Hepatic stellate cell (primary cell): ENCODE measurements at regions not wholly inside any gene's neighbourhood (a gene's known extent, or its start where the extent isn't known, plus 50 kb on each side); places are given as distances from the start of the nearest gene placed in this dataset.
"Not testable (repeated sequence)": the region's sequence is repeated elsewhere in the genome, so short reads cannot be mapped to it uniquely, and the experiment has no call there.

Source experiments
- DNase-seq: peaks from one replicate; pipeline ENCODE4 v3.0.0; 2011; ENCODE audit warnings: low spot score

- no peak for DNase-seq
Observed at GRCh38 chr18:40258311-40258710, 1696.7 kb upstream of the PIK3C3 start.

DNA sequence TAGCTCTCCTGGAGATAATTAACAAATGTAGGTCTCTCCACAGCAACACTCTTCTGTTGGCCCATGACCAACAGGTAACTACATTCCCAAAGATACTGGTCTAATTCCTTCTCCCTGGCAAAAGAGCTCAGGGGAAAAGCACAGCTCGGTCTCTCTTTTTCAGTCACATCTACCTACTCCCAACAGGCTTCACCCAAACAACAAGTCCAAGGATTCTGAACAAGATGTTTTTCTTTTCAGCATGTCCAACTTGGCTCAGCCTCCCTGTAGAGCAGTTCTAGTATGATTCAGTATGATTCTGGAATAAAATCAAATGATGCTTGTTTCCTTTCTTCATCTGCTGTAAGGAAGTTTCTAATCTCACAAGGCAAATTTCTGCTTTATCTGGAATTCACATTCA lies 1704.8 kb upstream of the PIK3C3 start:
- no peak for DNase-seq

DNA sequence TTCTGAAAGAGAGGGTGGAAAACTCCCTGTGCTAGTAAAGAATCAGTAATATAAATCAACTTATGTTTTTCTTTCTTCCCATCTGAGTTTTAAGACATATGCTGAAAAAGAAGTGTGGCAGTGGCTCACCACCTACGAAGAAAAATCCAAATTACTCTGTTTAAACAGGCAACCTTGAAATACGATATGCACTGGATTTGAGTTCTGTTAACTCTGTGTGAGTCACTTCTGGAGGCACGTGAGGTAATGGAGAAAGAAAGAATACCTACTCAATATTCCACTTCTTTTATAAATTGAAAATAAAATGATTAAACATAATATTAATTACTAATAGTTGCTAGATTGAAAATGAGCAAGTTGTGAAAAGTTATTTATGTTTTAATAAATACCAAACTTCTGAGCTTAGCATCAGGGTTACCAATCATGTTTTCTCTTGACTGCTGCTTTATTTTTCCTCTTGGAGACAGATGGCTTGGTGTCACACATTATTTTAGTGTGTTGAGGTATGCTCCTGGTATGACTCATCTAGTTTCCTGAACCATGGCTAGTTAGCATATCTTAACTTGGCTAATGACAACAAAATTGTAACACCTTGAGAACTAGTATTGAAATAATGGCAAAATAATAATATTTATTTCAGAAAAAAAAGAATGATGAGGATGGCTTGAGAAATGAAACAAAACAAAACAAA lies 1705.5 kb upstream of the PIK3C3 start:
- DNase-seq: no peak

DNA sequence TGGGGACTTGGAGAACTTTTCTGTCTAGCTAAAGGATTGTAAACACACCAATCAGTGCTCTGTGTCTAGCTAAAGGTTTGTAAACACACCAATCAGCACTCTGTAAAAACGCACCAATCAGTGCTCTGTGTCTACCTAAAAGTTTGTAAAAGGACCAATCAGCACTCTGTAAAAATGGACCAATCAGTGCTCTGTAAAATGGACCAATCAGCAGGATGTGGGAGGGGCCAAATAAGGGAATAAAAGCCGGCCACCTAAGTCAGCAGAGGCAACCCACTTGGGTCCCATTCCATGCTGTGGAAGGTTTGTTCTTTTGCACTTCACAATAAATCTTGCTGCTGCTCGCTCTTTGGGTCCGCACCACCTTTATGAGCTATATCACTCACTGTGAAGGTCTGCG lies 1709.4 kb upstream of the PIK3C3 start:
- DNase-seq: not testable (repeated sequence)

DNA sequence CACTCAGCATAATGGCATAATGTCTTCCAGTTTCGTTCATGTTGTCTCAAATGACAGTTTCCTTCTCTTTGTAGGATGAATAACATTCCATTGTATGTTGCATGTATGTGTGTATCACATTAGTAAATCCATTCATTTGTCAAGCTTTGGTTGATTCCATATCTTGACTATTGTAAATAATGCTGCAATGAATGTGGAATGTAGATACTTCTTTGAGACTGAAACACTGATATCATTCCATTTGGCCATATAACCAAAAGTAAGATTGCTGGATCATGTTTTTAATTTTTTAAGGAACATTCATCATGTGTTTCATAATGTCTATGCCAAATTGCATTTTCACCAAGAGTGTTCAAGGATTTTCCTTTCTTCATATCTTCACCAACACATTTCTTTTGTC lies 1711.4 kb upstream of the PIK3C3 start:
- DNase-seq: no peak

DNA sequence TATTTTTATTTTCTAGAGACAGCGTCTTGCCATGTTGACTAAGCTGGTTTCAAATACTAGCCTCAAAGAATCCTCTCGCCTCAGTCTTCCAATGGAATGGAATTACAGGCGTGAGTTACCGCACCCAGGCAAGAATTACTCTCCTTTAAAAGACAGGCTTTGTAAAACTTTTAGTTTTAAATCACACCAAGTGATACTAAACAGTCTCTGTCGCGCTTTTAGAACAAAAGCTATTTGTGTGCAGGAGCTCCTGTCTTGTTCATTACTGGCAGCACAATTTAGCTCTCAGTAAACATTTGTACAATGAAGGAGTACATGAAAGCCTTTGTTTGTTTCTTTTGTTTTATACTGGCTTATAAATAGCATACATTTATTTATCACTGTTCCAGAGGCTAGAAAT lies 1719.2 kb upstream of the PIK3C3 start:
- no peak for DNase-seq

DNA sequence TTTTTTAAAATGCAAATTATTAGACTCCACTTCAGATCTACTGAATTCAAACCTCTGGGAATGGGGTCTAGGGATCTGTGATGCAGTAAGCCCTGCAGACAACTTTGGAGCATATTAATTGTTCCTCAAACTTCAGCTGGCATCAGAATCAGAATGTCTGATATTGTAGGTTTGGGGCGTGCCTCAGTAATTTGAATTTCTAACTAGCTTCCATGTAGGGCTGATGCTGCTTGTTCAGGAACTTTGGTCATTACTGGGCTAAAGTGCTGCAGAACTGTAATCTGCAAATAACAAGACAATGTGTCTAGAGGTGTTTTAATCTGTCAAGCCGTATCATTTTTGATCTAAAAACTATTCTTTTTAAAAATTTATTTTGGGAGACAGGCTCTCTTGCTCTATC lies 1719.7 kb upstream of the PIK3C3 start:
- no peak for DNase-seq

GRCh38 chr18:40233931-40234616 lies 1721.0 kb upstream of the PIK3C3 start:
- no peak for DNase-seq

- DNase-seq: no peak
Observed at GRCh38 chr18:40222776-40223175, 1732.3 kb upstream of the PIK3C3 start.

DNA sequence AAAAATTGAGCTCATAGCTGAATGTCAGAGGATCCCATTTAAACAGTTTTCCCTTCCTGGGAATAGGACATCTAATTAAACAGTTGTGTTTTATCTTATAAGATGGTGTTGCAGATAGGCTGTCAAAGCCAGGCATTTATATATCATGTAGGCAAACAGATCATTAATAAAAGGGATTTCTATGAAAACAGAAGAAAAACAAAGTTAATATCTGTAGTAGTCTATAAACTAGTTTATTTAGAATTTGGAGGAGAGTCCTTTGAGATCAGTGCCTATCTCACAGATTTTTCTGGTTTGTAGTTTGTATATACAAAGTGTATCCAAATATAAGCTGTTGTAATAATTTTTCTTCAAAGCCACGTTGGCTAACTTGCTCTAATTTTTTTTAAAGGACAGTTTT lies 1738.2 kb upstream of the PIK3C3 start:
- no peak for DNase-seq

DNA sequence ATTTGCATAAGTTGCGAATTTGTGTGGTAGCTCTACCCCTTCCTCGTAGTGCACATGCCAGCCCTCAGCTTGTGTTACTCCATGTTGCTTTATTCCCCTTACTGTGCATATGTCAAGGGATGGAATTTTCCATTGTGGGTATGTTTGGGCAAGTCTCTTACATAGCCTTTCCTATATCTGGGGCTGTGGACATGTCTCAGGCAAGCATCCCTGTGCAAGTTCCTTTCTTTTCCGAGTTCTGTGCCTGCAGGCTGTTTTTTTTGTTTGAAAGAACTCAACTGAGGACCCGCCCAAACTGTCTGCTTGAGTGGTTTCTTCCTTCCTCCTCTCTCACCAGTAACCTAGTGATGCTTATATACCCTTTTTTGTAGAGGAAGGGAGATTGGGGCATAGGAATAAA lies 1739.1 kb upstream of the PIK3C3 start:
- no peak for DNase-seq

DNA sequence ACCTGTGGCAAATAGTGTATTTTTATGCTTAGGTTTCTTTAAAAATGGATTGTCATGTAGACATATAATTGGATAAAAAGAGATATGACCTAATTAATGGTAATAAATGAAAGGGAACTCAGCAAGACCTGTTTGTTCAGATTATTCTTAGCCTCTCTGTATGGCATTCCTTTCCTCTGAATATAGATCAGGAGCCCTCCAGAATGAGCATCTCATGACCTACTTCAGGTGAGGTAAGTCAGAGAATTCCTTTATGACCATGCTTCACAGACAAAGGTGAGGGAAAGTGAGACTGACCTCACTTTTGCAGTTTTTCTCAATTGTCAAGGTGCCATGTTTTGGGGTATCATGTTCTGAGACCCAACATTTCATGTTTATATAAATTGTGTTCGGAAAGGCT lies 1744.3 kb upstream of the PIK3C3 start:
- no peak for DNase-seq

- DNase-seq: no peak
Observed at GRCh38 chr18:40208958-40209357, 1746.1 kb upstream of the PIK3C3 start.

DNA sequence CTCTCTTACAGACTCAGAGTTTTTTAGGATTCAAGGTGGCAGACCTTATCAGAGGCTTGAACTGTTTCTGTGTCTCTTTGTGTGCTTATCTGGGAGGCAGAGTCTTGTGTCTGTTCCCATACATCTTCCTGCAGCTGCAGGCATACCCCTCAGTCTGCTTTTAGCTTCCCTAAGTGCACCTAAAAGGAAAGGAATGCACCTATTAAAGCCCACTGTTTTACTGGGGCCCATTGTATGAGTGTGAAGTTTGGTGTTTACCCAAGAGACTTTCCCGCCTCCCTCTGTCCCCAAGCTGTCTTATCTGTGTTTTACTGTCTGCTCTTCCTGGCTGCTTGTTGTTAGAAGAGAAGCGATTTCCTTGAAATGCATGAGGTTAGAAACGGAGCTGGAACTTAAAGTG lies 1757.3 kb upstream of the PIK3C3 start:
- no peak for DNase-seq

- no peak for DNase-seq
Observed at GRCh38 chr18:40186677-40187076, 1768.4 kb upstream of the PIK3C3 start.

DNA sequence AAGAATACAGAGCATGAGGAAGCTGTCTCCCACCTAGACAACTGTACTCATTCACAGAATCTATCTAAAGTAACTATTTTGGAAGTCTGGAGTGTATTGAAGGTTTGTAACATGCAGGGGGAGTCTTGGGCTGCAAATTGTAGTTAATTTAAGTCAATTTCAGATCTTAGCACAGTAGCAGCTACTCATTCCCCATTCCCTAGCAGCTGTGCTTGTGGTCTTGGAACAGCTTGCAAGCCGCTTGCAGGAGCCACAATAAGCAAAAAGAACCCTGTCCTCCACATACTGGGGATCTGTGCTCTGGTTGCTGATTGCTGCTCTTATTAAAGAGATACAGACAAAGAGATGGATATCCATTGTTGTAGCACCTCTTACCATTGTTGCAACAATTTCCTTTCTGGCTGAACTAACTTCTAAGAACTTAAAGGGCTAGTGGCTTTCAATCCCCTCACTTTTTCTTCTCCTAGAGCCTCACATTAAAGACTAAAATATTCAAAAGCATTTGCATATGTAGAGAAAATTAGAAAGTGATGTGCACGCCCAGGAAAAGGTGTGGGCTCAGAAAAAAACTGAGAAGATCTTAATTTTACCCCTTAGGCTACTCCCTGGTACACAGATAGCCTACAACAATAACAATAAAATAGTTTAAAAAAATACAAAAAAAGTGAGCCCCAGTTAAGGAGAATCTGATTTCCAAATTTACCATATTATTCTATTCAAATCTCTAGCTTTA lies 1775.1 kb upstream of the PIK3C3 start:
- DNase-seq: no peak

DNA sequence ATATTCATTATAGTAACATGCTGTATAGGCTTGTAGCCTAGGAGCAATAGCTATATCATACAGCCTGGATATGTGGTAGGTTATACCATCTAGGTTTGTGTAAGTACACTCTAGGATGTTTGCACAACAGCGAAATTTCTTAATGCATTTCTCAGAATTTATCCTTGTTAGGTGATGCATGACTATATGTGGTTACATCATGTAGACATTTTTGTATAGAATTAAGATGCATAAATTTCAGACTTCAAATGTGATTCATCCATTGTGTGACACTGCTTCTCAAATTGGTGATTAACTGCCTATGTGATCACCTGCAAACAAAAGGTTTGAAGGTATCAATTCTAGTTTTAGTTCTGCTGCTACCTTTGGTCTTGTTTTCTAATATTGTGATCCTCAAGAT lies 1787.0 kb upstream of the PIK3C3 start:
- DNase-seq: no peak

- no peak for DNase-seq
Observed at GRCh38 chr18:40163254-40163653, 1791.8 kb upstream of the PIK3C3 start.

GRCh38 chr18:40160361-40160760 lies 1794.7 kb upstream of the PIK3C3 start:
- no peak for DNase-seq

DNA sequence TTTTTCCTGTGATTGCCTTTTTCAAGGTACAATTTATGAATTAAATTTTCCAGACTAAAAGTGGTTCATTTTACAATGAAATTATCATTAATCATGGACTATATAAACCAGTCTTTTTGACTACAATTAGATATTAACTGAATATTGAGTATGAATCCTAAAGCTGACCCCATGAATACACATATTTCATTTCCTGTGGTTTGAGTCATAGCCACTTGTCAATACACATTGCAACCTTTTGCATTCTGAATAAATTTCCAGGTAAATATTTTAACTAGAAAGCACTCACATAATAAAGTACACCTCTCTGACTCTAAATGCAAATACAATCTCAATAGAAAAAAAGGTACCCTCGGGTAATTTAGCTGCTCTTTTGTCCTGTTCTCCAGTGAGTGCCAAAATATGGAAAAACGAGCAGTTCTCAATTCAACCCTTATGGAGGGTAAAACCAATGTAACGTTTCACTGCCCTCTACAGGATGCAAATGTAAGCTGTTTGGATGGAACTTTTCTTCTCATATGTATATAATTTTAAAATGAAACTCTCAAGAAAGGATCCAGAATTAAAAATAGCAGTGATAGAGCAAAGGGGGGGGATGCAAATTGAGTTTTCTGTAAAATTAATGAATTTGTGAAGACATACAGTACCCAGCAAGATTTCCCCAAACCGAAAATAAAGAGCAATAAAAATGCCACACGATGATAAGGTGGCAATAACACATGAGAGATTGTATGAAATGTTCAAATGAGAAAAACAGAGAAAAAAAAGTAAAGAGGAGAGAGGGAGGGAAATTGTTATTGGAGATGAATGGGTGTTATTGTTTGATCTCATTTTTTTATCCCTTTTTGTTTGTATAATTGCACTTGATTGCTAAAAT lies 1795.7 kb upstream of the PIK3C3 start:
- no peak for DNase-seq

GRCh38 chr18:40157120-40157519 lies 1797.9 kb upstream of the PIK3C3 start:
- no peak for DNase-seq

DNA sequence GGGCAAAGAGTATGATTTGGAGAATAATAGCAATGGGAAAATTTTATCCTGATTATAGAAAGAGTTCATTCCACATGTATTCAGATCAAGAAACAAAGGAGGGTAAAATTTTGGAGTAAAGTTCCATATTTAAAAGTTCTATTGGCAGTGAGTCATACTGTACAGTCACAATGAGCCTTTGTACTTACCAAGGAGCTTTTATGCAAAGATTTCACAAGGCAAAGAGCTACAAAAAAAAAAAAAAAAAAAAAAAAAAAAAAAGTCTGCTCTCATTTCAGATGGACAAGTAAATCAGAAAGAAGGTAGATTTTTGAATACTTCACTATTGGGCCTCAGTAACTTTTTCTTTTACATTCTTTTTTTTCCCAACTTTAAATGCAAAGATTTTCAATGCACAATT lies 1802.2 kb upstream of the PIK3C3 start:
- no peak for DNase-seq
